GM21423 (cell line): ENCODE measurements at regions not wholly inside any gene's neighbourhood (a gene's known extent, or its start where the extent isn't known, plus 50 kb on each side); places are given as distances from the start of the nearest gene placed in this dataset.
"Not testable (repeated sequence)": the region's sequence is repeated elsewhere in the genome, so short reads cannot be mapped to it uniquely, and the experiment has no call there.

Experiments used
- ATAC-seq: cut with Tn5 transposase; IDR thresholded peaks from one replicate; pipeline ENCODE4 v1.9.1; 2021; ENCODE audit warnings: mild to moderate bottlenecking, moderate library complexity; ENCODE audit not compliant: unreplicated experiment

DNA sequence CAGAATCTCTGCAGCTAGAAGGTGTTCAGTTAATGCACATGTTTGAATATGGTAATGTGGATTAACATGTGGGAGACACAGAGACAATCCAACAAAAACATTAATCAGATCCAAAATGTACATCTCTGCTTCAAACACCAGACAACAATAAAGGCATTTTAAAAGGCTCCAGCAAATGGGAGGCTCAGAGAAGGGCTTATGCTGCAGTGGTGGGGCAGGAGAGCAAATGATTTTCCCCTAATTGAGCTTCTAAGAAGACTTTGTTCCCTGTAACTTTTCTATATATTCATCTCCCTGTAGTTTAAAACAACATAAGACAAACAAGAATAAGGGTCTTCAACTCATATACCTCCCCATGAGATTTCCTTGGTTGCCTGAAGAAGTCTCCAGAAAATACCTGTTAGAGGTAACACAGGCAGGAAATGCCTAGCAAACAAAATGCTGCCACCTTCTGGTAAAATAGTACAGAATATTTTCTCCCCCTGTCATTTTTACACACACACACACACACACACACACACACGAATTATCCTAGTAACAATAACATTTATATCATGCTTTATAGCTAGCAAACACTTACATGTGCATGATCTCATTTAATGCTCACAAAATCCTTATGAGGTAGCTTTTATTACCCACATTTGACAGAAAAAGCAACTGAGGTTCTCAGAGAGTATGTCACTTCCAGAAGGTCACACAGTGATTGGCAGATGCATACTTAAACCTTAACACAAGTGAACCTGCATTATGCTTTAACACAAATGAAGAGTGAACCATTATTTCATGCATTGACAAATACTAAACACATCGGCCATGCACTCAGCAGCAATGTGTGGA lies 123.4 kb upstream of the MB21D2 start:
- ATAC-seq: peak; percentile 48

DNA sequence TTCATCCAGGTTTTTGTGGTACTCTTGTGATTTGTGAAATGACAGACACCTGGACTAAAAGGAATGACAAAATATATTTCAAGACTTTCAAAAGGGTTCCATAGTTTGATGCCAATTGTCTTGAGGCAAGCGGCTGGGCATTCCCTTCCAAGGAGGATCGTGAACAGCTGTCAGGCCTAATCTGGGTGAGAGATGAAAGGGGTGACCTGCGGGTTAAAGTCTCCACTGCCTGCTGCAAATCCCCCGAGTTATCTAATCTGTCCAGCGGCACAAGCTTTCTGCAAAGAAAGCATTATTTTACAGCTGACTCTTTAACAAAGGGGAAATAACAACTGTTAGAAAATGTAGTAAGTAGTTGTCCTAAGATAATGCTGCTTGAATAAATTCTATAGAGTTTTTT lies 128.7 kb upstream of the MB21D2 start:
- ATAC-seq: no peak

DNA sequence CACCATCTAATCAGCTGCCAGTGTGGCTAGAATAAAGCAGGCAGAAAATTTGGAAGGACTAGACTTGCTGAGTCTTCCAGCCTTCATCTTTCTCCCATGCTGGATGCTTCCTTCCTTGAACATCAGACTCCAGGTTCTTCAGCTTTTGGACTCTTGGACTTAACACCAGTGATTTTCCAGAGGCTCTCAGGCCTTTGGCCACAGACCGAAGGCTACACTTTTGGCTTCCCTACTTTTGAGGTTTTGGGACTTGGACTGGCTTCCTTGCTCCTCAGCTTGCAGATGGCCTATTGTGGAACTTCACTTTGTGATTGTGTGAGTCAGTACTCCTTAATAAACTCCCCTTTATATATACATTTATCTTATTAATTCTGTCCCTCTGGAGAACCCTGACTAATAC lies 129.8 kb upstream of the MB21D2 start:
- ATAC-seq: not testable (repeated sequence)

DNA sequence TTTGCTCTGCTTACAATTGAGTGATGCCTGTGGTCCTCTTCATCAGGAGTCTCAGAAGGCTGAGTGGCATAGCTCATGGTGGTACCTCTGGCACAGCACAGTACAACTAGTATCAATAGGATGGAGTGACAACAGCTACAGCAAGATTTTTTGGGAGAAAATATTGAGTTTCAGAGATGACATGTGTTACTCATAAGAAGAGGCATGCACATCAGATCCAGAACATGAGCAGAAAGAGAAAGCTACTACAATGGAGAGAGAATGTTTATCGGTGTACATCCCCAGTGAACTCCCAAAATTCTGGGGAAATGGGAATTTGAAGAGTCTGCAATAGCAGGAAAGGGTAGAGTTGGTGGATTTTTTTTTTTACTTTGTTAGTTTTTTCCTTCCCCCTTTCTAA lies 130.5 kb upstream of the MB21D2 start:
- no peak for ATAC-seq

DNA sequence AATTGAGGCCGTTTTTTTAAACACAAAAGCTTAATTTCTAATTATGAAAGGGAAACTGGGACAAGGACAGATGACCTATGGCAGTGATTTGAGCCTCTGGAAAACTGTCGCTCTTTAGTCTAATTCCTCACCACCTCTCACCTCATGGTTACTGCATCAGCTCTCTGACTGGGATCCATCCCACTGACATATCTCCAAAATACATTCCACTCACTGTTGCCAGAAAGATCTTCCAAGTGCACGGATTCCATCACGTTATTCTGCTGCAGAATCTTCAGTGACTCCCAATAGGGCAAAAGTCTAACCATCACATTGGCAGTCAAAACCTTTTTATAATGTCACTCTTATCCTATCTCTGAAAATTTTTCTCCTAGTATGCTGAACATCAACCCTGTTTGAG lies 132.3 kb upstream of the MB21D2 start:
- no peak for ATAC-seq

DNA sequence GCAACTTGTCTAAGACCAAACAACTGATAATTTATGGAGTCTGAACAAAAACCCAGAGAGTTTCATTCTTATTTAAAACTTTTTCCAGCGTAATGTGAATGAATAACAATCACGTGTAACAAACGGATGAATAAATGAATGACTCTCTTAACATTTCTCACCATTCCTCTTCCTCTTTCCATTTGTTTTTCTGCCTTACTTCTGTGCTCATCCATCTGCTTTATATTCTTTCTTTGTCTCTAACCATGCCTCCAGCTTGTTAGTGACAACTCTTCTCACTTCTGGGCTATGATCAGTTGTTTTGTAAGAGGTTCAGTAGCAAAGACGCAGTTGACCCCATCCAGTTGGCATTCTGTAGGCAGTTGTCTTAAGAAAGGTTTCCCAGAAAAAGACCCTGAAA lies 133.7 kb upstream of the MB21D2 start:
- no peak for ATAC-seq

DNA sequence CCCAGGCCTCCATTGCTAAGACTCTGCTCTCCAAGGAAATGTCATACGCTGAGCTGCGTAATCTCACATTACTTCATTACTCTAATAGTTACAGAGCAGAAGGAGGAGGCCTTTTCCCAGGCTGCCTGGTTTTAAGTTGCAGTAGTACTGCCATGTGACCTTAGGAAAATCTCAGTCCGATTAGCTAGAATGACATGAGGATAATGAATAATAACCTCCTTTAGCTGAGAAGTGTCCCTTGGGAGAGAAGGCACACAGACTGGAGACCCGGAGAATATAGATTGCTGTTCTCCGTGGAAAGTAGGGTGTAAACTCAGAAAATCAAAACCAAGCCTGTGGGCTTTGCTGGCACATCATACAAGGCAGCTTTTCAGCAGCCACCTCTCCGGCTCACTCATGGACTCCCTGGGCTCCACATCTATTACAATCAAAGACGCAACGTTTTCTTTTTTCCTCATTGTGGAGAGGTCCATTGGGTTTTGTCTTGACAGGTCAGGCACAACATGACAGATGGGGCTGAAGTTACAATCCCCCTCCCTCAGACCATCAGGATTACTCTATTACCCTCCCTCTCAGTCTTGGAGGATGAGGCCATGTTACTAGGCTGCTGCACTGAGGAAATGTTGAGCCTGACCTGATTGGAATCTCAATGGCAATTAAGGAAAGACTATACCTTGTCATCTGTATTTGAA lies 134.8 kb upstream of the MB21D2 start:
- no peak for ATAC-seq

DNA sequence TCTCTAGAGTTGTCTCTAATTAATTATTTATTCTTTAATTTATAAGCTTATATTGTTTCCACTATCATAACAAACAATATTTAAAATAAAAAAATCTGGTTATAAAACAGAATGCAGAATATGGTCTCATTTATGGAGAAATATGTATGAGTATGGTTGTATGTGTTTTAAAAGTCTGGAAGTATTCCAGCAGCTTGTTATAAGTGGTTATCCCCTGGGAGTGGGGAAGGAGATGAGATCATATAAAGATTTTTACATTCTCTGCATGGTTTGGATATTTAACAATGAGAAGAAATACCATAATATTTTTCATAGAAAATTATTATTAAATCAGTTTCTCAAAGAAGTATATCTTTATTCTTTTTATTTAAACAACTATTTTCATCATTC lies 135.4 kb upstream of the MB21D2 start:
- no peak for ATAC-seq

DNA sequence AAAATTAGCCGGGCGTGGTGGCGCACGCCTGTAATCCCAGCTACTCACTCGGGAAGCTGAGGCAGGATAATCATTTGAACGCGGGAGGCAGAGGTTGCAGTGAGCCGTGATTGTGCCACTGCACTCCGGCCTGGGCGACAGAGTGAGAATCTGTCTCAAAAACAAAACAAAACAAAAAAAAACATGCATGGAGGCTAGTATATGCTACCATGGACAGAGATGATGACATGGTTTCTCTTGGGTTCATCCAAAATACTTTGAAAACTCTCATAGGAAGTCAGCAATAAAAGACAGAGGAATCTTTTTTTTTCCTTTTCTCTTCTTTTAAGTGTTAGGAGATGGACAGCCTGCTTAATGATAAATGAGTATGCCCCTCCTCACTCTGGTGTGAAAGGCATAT lies 137.7 kb upstream of the MB21D2 start:
- ATAC-seq: no peak

DNA sequence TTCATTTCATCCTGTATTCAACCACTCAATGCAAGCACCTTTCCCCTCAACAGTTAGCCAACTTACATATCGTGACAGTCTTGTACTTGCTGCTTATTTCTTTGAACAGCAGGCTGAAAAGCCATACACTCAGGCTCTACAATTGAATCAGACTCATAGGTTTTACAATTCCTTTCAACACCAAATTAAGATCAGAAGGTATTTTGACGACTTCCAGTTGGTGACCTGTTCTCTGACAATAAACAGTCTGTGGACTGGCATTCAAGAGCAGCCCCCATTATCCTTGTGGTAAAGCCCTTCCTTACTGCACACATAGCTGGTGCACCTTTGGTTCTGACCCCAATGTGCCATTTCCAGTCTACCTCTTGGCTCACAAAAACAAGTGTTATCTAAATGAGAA lies 140.0 kb upstream of the MB21D2 start:
- ATAC-seq: no peak

DNA sequence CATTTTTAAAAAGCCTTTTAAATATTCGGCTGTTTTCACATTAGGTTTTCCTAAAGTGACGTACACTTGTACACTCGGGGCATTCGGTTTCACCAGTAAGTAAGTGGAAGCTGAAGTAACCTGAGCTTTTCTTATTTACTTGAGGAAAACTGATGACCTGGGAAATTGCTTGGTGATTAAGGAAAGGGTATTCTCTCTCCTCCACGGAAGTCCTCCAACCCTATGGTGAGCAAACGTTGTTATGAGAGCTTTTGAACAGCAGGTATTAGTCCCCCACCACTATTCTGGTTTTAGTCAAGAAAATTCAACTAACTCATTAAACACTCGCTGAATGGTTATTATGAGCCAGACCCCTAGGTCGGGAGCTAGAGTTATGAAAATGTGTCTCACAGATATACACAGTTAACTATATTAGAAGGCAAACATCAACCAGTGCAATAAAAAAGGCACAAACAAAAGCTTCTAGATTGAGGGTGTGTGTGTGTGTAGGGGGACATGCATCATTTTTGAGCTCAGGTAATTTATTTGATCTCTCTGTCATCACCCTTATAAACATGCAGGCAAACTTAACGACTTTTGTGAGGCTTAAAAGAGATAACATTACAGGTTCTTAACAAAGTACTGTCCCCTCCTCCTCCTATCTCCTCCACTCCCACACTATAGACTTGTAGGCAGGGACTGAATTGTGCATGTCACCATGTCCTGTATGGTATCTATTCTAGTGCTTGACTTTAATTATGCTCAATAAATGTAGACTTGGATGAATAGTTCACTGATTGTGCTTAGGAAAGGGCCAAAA lies 143.3 kb upstream of the MB21D2 start:
- no peak for ATAC-seq

DNA sequence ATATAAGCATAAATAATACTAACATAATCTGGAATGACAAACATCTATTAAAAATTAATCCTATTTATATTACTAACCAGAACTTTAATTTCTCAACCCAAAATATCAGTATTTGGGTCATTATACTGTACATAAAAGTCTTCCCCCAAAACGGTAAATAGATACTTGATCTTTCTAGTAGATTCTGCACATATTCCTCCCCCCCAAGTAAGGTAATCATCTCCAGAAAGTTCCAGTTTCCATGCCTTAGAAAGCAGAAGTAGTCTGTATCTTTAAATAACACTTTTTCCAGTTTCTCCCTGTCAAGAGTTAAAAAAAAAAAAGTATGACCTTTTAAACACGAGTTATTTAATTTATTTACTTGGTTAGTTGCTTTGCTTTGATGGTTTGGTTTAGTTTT lies 150.7 kb upstream of the MB21D2 start:
- no peak for ATAC-seq

DNA sequence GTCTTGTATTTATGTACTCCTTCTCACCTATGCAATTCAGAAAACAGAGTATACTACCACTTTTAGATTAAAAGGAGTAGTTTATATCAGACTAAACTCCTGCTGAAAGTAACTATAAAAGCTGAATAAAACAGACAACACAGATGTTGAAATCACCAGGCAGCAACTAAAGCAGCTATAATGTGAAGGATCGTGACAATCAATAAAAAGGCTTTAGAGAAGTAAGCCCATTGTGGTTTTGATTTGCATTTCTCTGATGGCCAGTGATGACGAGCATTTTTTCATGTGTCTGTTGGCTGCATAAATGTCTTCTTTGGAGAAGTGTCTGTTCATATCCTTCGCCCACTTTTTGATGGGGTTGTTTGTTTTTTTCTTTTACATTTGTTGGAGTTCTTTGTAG lies 152.1 kb upstream of the MB21D2 start:
- ATAC-seq: not testable (repeated sequence)

DNA sequence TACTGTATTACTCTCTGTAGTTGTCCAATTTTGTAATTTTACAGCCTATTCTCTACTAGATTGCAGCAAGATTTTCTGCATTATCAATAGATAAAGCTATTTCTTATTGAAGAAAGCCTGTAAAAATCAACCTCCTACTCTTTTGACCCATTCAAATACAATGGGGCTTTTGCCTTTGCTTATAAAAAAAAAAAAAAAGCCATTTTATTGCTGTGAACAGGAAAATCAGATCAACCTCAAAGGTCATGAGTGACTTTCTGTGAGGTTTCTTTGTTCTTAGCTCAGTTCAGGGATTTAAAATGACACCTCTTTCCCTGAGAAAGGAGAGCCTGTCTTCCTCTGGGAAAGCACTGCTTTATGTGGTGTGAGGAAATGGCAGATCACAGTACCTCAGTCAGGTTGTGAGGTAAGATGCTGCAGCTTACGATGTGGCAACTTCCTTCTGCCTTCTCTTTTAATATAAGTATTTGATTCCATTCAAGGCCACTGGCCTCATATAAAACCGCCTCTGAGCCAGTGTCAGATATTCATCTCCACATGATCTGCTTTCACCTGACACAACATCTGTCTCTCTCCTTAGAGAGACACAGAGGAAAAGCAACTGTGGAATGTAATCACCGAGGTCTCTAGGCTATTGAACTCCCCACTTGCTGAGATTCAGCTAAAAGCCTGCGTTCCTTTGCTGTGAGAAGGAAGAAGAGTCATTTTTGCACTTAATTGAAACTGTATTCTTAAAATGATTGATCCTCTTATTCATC lies 161.5 kb upstream of the MB21D2 start:
- ATAC-seq: no peak

DNA sequence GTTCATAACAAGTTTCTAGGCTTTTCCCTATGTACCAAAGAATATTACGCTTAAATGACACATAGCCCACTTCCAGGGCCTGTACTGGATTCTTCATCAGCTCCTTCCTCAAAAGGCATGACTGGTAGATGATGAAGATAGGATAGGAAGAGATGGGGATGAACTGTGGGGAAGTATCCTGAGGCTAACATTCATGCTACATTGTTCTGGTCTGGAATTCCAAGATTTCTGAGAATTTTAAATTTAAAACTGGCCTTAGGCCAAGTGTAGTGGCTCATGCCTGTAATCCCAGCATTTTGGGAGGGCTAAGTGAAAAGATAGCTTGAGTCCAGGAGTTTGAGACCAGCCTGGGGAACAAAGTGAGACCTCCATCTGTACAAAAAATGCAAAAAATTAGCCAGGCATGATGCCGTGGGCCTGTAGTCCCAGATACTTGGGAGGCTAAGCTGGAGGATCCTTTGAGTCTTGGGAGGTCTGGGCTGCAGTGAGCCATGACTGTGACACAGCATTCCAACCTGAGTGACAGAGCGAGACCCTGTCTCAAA lies 160.1 kb upstream of the PLAAT1 start:
- ATAC-seq: no peak

DNA sequence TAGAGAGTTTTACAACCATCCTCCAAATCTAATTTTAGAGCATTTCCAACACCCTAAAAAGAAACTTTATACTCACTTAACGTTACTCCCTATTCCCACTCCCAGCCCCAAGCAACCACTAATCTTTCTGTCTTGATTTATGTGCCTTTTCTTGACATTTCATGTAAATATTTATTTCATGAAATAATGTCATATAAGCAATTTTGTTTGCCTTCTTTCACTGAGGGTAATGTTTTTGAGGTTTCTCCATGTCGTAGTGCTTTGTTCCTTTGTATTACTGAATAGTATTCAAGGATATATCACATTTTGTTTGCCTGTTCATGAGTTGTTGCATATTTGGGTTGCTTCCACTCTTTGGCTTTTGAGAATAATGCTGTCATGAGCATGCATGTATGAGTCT lies 155.4 kb upstream of the PLAAT1 start:
- no peak for ATAC-seq

DNA sequence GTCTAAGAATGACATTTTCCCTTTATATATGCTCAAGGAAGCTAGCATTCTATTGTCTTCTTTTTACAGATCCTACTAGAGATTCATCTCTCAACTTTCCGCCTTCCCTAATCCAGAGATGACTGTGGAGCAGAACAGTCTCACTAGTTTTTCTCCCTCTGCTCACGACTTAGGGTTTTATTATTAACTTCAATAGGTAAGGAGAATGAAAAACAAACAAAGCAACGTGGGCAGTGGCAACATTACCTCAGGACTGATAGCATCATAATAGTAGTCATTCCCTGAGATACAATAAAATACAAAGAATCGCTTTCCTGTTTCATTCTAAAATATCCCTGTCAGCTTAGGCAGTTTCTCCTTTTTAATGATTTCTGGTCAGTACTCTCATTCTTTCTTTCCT lies 154.3 kb upstream of the PLAAT1 start:
- ATAC-seq: no peak

DNA sequence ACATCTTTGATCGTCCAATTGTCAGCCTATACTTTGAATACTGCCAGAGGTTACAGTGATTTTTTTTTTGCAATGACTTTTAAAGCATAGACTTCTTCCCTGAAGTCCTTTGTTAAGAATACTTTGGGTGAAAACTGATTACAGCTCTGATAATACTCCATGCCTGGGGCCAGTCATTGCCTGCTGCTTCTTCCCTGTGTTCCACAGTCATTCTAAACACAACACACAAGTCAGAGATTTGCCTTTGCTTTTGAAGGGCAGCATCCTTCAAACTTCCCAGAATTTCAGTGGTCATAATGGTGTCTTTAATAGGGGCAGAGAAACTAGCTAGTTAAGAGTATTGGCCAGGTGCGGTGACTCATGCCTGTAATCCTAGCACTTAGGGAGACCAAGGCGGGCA lies 153.7 kb upstream of the PLAAT1 start:
- no peak for ATAC-seq

DNA sequence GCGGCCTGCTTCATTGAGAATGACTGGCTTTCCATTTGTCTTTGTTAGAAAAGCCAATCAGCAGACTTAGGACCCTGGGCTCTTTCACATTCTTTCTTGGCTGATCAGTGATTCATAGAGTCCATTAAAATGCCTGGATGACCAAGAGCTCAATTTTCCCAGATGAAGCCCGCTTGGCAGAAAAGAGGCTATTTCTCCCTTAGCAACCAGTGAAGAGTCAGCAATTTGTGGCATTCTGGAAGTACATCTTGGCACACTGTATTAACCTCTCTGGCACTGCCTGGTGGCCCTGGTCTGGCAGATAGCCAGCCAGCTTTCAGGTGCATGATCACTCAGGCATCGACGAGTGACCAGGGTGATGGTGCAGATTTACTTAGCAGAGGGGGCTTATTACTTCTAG lies 145.7 kb upstream of the PLAAT1 start:
- ATAC-seq: no peak

DNA sequence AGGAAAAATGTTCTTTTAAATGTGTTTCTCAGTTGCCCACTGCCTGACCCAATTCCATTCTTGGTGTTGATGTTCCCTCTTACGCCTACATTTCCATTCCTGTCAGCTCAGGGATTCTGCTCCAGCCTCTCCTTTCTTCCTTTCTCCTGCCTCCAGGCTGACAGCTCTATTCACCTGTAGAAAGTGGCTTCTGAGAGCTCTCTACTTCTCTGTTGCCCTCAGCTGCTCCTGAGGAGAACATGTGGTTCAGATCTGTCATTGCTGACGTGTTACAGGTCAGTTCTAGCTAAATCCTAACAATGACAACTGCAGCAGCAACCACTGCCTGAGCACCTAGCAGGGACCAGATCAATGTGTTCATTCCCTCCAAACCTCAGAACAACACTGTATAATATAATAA lies 144.9 kb upstream of the PLAAT1 start:
- no peak for ATAC-seq
